ENCODE measurements at regions not wholly inside any gene's neighbourhood (a gene's known extent, or its start where the extent isn't known, plus 50 kb on each side); places are given as distances from the start of the nearest gene placed in this dataset.

DNA sequence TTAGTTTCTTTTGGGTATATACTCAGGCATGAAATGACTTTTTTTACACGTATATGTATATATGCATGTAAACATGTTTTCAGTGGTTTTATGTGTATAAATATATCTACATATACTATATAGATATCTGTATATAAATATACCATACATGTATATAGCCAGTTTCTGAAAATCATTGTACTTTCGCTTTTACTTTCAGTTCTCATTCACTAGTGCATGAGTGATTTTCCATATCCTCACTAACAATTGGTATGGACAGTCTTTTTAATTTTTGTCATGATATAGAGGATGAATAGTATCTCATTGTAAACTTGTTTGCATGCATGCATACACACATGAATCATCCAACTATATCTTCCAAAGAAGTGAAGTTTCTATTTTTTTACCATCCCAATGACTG is 877.1 kb upstream of the CDH8 start:
- no peak for DNase-seq

DNA sequence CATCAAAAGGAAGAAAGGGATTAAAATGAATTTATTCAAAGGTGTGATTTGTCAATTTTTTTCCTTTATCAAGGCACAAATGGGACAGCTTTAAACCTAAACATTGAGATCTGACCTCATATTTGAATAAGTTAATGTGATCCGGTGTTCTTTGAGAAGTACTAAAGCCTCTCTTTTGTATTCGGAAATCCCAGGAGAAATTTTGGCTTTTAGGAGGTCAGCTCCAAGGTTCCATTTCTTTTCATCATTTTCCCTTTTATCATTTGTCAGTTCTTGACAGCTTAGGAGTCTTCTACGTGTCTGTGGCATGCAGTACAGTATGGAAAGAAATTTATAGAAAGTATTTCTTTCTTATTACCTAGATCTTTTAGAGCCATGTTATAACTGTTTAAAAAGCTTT is 873.4 kb upstream of the CDH8 start:
- no peak for DNase-seq

DNA sequence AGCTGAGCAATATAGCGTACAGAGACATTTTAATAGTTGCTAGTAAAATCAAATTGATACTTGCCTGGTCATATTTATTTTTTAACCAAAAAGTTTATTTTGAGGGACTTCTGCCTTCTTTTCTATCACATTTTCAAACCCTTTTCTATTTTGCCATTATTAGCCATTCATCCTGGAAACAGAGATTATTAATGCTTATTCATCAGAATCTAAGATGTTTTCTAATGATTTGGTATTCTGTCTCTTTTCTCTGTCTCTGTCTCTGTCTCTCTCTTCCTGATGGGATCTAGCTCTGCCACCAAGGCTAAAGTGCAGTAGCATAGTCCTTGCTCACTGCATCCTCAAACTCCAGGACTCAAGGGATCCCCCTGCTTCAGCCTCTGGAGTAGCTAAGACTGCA is 871.3 kb upstream of the CDH8 start:
- no peak for DNase-seq

DNA sequence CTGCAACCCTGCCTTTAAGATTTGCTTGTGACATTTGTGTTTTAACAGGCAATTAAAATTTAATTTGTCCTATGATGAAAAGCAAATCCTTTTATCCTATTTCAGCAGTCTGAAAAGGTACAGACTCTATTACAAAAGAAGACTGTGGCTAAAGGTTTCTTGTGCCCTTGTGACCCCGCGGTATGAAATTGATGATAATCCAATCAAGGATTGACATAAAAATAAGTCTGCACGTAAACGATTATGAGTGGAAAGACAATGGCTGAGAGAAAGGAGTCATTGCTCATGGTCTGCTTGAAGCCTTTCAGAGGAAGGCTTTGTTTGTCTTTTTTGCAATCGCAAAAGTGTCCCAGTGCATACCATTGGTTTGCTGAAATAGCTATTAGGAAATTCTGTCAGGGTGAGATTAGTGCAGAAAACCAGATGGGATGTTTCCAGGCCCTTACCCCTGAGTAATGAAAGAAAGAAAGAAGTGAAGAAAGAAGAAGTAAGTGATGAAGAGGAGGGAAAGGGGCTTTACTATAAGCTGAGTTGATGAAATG is 867.8 kb upstream of the CDH8 start:
- DNase-seq = no peak

DNA sequence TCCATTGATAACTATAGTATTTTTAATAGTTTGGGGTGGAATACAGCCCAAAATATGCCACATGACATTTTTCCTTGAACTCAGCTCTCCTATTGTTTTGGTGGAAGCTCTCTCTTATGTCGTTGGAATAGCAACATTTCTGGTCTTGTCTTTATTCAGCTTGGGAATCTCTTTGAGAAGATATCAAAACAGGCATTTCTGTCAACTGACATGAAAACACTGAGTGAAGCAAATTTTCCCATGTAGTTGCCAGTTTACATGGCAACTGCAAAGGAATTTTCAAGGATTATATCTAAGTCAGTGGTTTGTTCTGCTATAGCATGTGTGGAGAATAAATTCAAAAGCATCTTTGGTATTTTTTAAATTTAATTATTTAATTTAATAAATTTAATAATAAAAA is 863.5 kb upstream of the CDH8 start:
- DNase-seq = no peak

DNA sequence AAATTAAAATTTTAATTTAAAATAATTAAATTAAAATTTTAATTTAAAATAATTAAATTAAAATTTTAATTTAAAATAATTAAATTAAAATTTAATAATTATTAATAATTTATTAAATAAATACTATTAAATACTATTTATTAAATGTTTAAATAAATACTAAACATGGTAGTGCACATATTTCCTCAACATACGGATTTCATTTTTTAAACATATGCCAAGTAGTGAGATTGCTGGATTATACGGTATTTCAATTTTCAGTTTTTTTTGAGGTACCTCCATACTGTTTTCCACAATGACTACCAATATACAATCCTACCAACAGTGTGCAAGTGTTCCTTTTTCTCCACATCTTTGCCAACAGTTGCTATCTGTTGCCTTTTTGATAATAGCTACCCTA is 852.9 kb upstream of the CDH8 start:
- DNase-seq = no peak

DNA sequence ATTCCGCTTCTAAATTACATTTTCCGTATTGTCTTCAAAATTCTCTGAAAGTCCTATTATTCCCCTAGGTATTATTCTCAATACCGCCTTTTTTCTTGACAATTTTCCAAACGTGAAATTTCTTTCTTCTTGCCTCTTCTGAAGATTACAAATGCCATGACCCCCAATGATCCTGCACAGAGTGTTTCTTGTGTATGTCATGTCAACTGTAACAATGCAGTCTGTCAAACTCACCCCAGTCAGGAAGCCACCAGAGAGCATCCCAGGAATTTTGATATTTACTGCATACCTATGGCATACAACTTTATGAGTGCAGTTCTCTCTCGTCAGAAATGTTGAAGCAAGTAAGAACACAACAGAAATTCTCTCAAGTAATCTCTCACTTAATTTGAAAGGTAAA is 847.3 kb upstream of the CDH8 start:
- no peak for DNase-seq

DNA sequence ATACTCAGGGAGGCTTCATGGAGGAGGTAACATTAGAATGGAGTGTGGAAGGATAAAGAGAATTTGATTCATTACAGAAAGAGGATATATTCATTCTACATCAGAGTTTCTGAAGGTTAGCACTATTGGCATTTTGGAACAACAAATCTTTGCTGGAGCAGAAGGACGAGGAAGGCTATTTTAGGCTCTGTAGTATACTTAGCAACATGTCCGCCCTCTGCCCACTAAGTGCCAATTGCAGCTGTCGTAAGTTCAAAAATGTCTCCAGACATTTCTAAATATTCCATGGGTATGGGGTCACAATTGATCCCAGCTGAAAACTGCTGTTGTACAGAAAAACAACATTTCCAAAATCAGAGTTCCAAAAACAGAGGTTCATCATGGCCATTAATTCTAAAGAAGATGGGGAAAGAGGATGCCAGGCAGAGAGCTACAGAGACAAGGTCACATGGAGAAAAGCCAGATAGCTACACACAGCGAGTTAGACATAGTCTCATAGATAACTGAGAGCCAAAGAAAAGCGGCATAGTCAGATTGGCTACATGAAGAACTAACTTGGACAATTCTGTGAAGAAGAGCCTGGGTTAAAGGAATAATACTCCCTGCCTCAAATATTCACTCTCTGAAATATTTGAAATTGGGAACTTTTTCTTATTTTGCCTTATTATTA is 846.4 kb upstream of the CDH8 start:
- DNase-seq = no peak

DNA sequence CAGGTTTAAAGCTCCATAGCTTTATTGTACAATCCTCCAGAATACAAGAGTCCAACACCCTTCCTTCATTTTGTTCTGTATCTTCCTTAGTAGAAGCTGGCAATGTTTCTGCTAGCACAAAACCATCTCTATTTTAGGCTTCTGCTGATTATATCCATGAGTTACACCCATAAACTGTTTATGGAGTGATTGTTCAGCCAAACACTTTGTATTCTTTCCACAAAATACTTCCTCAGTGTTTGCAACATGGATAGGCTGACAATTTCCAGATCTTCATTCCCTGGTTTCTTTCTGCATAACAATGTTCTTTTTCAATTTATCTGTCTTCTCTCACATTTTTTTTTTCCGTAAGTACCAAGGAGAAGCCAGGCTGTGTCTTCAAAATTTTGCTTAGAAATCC is 839.9 kb upstream of the CDH8 start:
- DNase-seq = no peak

DNA sequence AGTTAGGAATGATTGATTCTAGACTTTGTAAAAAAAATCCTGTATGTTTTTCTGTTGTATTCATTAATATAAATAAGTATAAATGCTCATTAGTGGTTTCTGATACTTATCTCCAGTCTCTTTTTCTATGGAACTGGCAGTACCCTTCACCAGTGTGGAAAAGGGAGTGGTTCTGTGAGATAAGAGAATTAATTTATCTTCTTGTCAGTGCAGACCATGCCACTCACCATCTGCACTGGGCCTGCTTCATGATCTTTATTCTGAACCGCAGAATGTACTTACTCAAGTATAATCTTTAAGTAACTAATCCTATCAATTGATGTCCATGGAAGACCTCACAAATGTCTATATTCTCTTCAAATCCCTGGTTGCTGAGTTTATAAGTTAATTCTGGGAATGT is 836.1 kb upstream of the CDH8 start:
- DNase-seq = no peak

DNA sequence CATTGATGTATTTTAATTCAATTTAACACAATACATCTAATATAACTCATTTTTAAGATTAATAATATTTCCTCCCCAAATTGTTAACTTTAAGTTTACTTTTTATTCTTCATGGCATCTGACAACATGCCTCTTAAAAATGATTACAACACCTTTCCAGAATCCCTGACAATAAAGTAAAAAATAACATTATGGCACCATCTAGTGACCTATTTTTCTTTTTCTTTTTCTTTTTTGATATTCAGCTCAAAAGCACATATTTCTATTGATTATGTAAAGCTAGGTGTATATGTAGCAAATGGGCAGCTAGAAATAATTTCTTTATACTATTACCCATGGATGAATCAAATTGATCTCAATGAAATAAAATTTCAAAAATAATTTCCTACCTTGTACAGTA is 834.3 kb upstream of the CDH8 start:
- no peak for DNase-seq

DNA sequence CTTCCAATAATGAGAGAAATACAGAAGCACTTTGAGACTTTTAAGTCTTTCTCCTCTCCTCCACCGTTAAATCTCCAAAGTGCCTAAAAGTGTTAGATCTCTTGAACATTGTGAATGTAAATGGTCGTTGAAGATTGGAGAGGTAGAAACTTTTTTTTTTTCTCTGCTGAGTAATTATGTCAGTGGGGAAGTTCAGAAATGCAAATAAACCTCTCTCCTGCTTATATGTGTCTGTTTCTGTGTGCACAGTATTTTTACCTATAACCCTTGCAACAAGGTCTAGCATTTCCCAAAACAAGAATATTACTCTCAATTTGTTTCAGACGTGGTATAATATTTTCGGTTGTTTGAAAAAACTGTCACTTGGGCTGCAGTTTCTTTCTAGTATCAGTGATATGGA is 833.6 kb upstream of the CDH8 start:
- no peak for DNase-seq

DNA sequence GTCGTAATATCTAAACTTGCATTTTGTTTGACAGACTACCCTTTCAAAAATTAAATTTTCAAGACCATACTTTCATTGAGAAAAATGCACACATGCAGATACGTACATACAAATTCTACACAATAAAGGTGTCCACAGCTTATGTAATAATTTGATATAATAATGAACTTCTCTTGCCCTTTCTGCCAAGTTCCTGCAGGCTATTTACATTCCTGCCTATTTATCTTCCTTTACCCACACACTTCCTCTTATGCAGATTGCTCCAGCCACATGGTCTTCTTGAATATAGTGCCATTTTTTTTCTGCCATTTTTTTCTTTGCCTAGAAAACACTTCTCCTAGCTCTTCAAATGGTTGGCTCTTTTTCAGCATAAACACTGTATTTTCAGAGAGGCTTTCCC is 826.9 kb upstream of the CDH8 start:
- DNase-seq = no peak

DNA sequence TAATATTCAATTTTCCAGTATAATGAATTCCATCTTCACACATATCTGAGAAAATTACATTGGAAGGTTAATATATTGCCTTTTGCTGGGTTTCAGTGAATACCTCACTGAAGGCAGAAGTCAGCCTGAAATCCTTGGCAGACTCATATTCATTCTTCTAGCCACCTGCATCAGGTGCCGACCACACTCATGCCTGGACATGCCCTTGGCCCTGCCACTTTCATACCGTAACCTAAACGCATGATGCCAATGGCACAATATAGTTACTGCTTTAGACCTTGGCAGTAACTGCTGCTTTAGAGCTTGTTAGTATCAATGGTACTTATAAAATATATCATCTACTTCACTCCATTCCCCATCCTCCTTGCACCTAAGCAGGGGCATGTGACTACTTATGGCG is 817.6 kb upstream of the CDH8 start:
- DNase-seq = no peak

DNA sequence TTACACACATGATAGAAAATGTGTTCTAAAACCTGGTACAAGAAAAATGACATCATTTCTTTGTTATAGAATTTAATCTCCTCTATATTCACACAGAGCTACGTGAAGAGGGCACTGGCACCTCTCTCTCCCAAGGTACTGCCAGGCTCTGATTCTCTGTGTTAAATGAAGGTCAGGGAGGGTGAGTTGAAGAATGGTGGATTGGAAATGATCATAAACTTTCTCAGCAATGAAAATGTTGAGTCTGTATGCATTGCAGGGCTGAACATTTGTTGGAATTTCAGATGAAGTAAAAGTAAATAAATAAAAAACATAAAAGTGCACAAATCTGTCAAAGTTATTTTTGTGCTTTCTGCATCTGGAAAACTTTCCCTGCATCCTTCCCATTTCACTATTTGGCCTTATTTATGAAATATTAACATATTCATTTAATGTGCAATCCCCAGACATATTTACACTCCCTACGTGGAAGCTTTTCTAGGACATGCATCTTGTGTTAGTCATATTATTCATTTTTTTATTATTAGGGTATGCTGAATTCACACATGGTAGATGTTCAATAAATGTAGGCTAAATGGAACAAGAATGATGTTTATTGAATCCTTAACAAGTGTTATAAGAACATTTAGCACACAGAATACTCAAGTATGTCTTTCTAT is 810.3 kb upstream of the CDH8 start:
- DNase-seq = no peak

DNA sequence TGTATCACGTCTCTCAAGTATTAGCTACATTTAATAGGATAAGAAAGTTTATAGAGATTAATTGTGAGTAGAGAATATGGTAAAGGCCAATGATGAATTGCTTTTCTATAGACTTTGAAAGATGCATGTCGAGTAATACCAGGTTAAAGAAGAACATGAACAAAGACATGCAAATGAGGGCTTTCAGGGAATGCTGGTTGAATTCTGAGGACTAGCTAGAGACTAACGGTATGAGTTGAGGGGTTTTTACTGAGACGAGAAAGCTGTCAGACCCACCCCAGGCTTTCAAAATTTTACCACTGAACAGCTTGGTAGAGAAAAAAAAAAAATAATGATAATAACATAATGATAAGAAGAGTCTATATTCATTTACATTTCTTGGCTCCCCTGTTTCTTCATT is 796.0 kb upstream of the CDH8 start:
- no peak for DNase-seq

DNA sequence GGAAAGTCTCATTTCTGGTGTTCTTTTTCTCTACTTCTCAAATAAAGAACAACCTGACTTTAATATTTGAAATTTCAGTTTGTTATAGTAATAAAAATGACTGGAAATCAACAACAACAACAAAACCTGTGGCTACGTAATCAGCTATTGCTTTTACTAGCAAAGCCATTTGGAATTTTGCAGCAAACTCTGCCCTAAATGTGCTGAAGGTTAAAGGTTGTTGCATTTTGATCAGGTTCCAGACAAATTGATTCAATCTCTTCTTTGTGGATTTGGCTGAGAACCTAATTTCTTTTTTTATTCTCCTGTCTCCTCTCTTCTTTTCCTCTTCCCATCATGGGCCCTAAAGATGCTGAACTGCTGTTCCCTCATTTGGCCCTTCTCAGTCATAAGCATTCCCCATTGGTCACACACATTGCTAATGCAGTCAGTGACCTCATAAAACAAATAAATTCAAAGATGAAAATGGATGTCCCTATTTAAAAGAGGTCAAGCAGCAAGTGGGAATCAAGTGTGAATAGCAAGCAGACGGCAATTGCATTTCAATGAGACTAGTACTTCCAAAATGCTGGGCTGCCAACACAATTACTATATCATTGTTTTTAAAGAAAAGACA is 795.1 kb upstream of the CDH8 start:
- DNase-seq = no peak

DNA sequence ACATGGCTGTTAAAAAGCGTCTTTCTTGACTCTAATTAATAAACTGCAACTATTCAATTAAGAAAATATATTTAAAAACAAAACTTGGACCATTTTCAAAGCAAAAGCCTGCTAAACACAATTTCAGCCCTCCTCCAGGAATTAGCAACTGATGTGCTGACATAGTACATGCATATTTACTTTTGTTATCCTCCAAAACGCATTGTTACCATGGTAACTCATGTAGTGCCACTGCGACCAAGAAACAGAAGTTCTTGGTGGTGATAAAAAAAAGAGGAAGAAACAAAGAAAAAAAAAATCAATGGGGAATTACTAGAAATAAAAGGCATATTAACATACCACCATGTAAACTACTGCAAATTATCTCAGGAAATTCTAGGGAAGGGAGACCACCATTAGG is 793.4 kb upstream of the CDH8 start:
- DNase-seq = no peak

DNA sequence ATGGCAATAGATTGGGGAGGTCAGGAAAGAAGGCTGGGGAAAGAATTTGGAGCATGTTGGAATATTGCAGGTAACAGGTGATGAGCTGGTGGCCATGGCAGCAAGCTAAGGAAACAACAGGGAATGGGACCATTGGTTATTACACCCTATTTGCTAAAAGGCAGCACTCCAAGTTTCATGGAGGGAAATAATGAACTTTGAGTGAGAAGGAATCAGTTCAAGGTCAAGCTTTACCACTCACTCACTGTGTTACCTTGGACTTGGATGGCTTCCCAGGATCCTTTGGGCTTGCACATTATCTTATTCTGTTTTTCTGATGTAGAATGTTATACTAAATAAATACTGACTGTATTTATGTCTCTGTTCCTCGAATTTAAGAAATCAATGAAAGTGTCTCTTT is 792.8 kb upstream of the CDH8 start:
- DNase-seq = no peak

DNA sequence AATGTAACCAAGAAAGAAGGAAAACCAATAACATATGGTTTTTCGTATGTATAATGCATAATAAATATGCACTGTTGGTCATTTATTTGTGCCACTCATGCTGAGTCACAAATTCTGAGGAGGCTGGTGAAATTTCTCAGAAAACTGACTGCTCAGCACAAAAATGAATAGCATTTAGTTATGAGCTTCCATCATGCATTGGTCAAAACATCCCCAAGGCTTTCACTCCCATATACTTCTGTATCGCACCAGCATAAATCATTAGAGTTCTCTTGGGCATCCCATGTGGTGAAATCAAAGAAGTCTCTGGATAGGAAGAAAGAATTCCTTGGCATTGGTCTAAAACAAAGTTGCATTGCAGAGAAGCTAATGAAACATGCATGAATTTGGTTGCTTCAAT is 785.6 kb upstream of the CDH8 start:
- DNase-seq = no peak

DNA sequence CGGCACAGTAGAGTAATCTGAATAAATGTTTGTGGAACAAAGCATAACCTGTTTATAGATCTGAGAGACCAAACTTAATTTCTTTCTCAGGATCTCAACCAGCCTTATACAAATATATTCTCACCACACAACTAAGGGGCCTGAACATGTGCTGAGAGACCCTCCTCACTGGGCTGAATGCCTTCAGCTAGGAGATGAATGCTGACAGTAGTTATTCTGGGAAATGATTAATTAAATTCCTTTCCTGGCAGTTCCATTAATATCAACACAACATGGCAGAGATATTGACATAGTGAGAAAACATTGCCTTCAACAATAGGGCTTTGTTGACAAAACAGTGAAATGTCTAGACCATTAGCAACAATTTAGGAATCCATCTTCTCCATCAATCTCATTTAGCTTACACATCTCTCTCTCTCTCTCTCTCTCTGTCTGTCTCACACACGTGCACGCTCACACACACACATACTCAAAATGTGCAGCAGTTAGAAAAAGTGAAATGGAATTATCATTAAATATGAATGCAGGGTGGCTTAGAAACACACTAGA is 780.8 kb upstream of the CDH8 start:
- DNase-seq = no peak

DNA sequence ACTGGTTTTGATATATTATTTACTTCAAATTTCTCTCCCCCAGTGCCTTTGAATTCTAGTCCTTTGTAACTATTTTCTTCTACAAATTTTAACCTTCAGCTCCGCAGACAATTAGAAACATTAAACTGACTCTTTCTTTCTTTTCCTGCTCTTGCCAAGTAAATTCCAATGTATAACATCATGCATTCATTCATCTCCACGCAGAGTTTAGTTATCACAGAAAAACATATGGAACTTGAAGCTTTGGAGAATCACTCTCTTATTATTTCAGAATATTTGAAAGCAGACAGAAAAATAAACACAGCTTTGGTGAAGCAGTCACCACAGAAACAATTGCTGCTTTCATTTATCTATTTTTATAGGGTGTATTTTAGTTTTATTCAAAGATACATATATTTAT is 778.7 kb upstream of the CDH8 start:
- DNase-seq = no peak

DNA sequence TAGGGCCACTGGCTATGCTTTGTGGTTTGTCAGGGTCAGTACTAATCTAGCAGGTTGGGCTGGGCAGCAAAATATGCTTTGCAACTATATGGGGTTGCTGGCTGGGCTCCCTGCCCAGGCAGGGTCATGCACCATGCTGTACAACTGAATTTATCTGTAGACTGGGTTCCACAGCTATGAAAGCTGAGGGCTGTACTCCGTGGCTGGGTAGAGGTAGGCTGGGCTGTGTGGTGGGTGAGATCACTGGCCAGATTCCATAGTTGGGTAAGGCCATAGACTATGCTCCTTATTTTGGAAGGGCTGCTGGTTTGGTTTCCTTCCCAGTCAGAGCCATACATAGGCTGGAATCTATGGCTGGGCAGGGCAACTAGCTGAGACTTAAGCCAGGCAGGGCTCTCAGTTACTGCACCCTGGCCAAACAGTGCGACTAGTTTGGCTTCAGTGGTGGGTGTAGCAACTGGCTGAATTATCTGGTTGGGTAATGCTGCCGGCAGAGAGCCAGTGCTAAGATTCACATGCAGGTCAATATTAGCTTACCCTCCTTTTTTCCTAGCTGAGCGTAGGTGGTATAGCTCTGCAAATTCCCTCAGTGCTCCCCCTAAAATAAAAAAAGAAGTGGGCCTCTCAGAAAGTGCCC is 769.1 kb upstream of the CDH8 start:
- no peak for DNase-seq

DNA sequence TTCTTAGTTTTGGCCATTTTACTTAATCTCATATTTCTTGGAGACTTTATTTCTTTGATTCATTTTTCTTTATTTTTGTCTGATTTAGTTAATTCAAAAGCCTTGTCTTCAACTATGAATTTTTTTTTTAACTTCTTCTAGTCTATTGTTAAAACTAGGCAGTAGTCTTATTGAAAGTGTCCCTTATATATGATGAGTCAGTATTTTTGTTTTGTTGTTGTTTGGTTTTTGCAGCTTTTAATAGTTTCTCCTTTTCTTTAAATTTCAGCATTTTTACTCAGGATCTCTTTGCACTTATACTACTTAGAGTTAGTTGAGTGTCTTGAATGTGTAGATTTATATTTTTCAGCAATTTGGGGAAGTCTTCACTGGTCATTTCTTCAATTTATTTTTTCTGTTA is 758.5 kb upstream of the CDH8 start:
- no peak for DNase-seq
